NCI-H2227 treated with DMSO at 0.1 percent for 48 hours (cell line): ENCODE measurements at regions not wholly inside any gene's neighbourhood (a gene's known extent, or its start where the extent isn't known, plus 50 kb on each side); places are given as distances from the start of the nearest gene placed in this dataset.
"Not testable (repeated sequence)": the region's sequence is repeated elsewhere in the genome, so short reads cannot be mapped to it uniquely, and the experiment has no call there.

Source experiments
- DNase-seq: peaks from one replicate; lab custom pipeline; 2025; lab: John Stamatoyannopoulos, UW

GRCh38 chr7:114181280-114181679, 233.3 kb upstream of the FOXP2 start:
- no peak for DNase-seq

GRCh38 chr7:114180556-114181266, 233.9 kb upstream of the FOXP2 start:
- no peak for DNase-seq

DNA sequence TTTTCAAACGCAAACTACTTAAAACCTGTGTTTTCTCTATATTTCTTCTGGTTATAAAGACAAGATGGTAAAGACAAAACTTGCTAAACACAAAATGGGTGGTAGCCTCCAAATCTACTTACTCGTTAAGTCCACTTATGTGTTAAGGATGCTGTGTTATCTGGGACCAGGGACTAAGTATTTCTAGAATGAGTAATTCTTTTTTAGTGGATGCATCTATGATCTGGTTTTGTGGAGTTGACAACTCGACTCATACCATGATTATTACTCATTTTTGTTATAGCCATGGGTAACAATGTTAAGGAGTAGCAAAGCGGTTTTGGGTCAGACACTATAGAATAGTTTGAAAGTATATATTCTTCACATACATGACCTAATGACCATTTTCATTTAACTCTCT, 239.5 kb upstream of the FOXP2 start:
- DNase-seq: no peak

GRCh38 chr7:114173170-114173890, 241.3 kb upstream of the FOXP2 start:
- no peak for DNase-seq

DNA sequence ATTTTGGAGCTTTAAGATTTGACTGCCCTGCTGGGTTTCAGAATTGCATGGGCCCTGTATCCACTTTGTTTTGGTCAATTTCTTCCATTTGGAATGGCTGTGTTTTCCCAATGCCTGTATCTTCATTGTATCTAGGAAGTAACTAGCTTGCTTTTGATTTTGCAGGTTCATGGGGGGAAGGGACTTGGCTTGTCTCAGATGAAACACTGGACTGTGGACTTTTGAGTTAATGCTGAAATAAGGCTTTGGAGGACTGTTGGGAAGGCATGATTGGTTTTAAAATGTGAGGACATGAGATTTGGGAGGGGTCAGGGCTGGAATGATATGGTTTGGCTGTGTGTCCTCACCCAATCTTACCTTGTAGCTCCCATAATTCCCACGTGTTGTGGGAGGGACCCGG, 245.2 kb upstream of the FOXP2 start:
- not testable (repeated sequence) for DNase-seq

- DNase-seq: no peak
These were observed 242.1 kb upstream of the PPP1R3A start for GRCh38 chr7:114160925-114161324.

- DNase-seq: no peak
These were observed 240.0 kb upstream of the PPP1R3A start for GRCh38 chr7:114158854-114159253.

- DNase-seq: no peak
These were observed 239.5 kb upstream of the PPP1R3A start for GRCh38 chr7:114158275-114158674.

- DNase-seq: no peak
These were observed 237.4 kb upstream of the PPP1R3A start for GRCh38 chr7:114156178-114156577.

GRCh38 chr7:114155116-114156110, 236.6 kb upstream of the PPP1R3A start:
- no peak for DNase-seq

- DNase-seq: no peak
These were observed 234.9 kb upstream of the PPP1R3A start for GRCh38 chr7:114153700-114154099.

DNA sequence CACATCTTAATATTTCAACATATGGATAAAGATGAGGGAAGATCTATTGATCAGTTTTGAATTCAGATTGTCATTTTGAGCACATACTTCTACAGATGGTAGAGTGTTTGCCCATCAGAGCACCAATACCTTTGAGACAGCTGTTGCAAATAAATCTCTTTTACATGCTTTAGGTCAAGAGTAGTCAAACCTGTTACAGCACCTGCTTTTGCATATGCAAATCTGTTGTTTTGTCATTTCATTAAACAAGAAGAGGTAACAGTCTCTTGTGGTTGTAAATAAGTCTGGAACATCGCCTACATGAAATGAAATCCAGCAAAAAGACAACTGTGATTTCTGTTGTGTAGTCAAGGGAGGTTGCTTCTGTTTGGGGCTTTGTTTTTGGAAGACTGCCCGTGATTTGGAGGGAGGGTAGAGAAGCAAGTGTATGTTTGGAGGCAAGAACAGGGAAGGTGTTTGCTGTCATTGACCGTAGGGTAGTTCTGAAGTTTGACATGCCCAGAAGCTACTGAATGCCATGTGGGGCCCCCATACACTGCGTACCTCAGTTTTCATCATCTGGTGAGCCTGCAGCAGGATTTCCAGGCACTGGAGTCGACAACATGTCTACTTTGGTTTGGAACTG, 233.6 kb upstream of the PPP1R3A start:
- DNase-seq: no peak

DNA sequence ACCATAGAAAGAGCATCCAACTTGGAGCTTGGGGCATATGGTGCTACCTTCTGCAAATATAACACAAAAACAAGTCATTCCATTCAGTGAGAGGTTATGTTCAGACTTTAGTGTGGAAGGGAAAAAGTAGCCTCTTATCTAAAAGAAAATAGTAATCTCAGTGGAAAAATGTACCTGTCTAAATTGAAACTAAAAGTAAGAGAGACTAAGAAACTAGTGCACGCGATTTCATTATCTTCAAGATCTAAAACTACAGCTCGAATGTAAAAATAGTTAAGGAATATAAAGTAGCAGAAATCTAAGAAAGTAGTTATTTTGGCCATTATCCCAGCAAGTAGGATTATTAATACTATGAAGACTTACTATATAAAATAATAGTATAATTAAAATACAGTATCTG, 233.0 kb upstream of the PPP1R3A start:
- no peak for DNase-seq

DNA sequence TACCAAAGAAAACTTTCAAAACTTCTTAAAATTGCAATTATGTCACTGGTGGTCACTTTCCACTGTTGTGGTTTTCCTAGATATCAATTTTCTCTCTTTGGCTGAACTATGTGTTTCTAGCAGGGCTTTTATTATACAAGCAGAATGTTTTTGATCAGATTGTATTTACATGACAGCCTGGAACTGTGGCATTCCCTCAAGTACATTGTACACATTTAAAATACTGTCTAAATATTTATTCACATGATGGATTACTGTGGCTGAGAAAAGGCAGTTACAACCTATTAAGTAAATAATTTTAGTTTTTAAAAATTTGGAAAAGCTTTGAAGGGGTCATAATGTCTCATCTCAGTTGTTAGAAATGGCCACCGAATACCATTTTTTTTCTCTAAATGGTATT, 231.9 kb upstream of the PPP1R3A start:
- DNase-seq: no peak

DNA sequence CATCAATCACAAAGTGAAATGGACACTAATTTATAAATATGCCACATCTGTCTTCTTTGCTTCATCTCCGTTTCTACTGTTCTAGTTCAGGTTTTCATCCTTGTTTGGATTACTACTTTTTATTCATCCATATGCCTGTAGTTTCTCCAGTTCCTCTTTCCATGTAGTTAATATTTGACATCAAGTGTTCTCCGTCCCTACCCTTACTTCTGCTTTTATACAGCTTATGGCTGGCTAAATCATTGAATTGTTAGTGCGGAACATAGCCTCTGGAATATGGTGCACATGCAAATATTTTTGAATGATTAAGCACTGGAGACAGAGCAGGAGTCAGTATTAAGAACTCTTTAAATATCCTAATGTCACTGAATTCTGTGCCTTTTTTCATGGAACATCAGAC, 230.0 kb upstream of the PPP1R3A start:
- no peak for DNase-seq

GRCh38 chr7:114141415-114141814, 222.6 kb upstream of the PPP1R3A start:
- DNase-seq: no peak

- DNase-seq: no peak
These were observed 221.8 kb upstream of the PPP1R3A start for GRCh38 chr7:114140561-114140960.

DNA sequence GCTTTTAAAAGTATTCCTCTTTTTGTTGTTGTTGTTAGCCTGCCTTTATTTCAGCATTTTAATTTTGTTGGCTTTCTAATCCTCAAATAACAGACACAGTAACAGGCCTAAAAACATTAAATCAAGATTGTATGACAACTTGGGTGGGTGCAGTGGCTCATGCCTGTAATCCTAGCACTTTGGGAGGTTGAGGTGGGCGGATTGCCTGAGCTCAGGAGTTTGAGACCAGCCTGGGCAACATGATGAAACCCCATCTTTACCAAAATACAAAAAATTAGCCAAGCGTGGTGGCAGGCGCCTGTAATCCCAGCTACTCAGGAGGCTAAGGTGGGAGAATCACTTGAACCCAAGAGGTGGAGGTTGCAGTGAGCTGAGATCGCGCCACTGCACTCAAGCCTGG, 220.9 kb upstream of the PPP1R3A start:
- not testable (repeated sequence) for DNase-seq

GRCh38 chr7:114138587-114138986, 219.8 kb upstream of the PPP1R3A start:
- DNase-seq: no peak

GRCh38 chr7:114133717-114134116, 214.9 kb upstream of the PPP1R3A start:
- DNase-seq: no peak

- DNase-seq: no peak
These were observed 212.1 kb upstream of the PPP1R3A start for GRCh38 chr7:114130866-114131265.

- DNase-seq: no peak
These were observed 210.1 kb upstream of the PPP1R3A start for GRCh38 chr7:114128880-114129279.
